ENCODE measurements at regions not wholly inside any gene's neighbourhood (a gene's known extent, or its start where the extent isn't known, plus 50 kb on each side); places are given as distances from the start of the nearest gene placed in this dataset.

DNA sequence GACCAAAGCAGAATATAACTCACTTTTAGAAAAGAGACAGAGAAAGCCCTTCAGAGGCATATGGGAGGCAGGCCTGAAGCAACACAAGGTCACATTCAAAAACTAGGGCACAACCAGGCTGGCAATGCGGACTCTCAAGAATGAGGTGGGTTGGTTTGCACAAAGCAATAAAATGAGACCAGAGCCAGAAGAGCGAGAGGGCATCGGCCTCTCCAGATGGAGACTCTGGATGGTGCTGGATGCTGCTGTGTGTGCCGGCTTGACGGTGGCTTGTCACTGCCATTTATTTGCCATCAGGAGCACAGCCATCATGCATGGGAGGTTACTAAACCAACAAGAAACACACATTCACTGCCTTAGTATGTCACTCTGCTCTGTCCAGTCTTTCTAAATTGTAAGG, 649.4 kb downstream of the DIAPH3 start:
- no peak for TF ChIP-seq CTCF (IDR thresholded peaks at IDR 0.05)
- ATAC-seq (ENCODE audit: low FRiP score) (no peak), DNase-seq (ENCODE audit: low spot score) (no peak)

DNA sequence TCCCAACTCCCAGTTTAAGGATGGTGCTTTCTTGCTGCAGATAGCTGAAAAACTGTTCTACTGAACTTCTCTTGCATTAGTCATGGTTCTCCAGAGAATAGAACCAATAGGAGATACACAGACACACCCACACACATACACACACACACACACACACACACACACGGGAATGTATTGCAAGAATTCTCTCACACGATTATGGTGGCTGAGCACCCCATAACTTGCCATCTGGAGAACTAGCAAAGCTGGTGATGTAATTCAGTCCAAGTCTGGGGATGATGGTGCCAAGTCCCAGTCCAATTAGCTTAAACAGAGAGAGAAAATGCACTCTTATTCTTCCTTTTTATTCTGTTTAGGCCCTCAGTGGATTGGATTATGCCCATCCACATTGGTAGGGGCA, 643.9 kb downstream of the DIAPH3 start:
- DNase-seq (ENCODE audit: low spot score) (no peak), ATAC-seq (ENCODE audit: low FRiP score) (no peak)
- TF ChIP-seq CTCF (IDR thresholded peaks at IDR 0.05): no peak

- DNase-seq (ENCODE audit: low spot score): no peak
Observed at GRCh38 chr13:59521549-59521948, 642.2 kb downstream of the DIAPH3 start.

GRCh38 chr13:59522652-59523051, 641.1 kb downstream of the DIAPH3 start:
- ATAC-seq (ENCODE audit: low FRiP score) (no peak), DNase-seq (ENCODE audit: low spot score) (no peak)
- TF ChIP-seq CTCF (IDR thresholded peaks at IDR 0.05): no peak

More at GRCh38 chr13:59521549-59521948, 642.2 kb downstream of the DIAPH3 start:
- ATAC-seq (ENCODE audit: low FRiP score): no peak
- no peak for TF ChIP-seq CTCF (IDR thresholded peaks at IDR 0.05)

DNA sequence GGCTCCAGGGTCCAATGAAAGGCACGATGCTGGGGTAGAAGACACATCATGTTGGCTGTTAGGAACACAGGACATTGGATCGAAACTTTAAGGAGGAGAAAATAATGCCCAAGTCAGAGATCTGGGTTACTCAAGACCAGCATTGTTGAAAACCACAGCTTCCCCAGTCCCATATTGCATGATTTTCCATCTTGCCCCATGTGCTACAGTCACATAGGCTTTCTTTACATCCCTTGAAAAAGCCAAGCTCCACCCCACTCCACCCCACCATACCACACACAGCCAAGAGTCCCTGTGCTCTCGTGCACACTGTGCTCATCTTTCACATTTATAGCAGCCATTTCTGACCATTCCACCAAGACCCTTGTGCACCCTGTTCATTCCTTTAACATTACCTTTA, 636.2 kb downstream of the DIAPH3 start:
- TF ChIP-seq CTCF (IDR thresholded peaks at IDR 0.05): no peak
- ATAC-seq (ENCODE audit: low FRiP score) (no peak), DNase-seq (ENCODE audit: low spot score) (no peak)

- ATAC-seq (ENCODE audit: low FRiP score): peak; percentile 76
- no peak for TF ChIP-seq CTCF (IDR thresholded peaks at IDR 0.05)
- DNase-seq (ENCODE audit: low spot score): peak; percentile 63
Observed at GRCh38 chr13:59531571-59532091, 632.1 kb downstream of the DIAPH3 start.

DNA sequence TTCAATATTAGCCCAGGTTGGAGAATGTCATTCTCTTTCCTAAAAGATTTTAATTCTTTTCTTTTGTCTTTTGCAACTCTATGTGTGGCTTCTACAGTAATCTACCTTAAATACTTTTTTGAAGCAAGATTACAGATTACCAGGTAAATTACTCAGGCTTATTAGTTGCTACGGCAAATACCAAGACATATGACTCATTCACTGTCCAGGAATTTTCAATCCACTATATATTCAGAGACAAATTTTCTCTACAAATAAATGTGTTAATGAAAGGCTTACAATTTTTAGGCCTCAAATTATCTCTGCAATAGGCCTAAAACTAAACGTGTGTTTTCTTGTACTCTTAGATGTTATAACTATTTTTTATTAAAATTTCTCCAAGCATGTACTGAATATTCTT, 631.3 kb downstream of the DIAPH3 start:
- ATAC-seq (ENCODE audit: low FRiP score) (no peak), DNase-seq (ENCODE audit: low spot score) (no peak)
- no peak for TF ChIP-seq CTCF (IDR thresholded peaks at IDR 0.05)
